Astrocyte (in vitro differentiated cells and primary cell): ENCODE measurements at regions not wholly inside any gene's neighbourhood (a gene's known extent, or its start where the extent isn't known, plus 50 kb on each side); places are given as distances from the start of the nearest gene placed in this dataset.
A peak's percentile ranks its signal among the peaks of the same experiment; 100 is the strongest.
"Not testable (repeated sequence)": the region's sequence is repeated elsewhere in the genome, so short reads cannot be mapped to it uniquely, and the experiment has no call there.

Source experiments
- DNase-seq: peaks from one replicate; pipeline ENCODE4 v3.0.0-alpha.2; 2010; ENCODE audit warnings: low read depth
- FAIRE-seq: peaks from 2 replicates; lab custom pipeline; 2011; peaks lifted over from hg19 to GRCh38; lab: Jason Lieb, UNC
- H2AFZ ChIP-seq: 2 replicates; pipeline ENCODE4 v1.6.0; 2012; ENCODE audit warnings: low read depth, low read length, inconsistent platforms
- H3K27ac ChIP-seq: 2 replicates; pipeline ENCODE4 v1.5.1; 2011; ENCODE audit warnings: low read depth, low read length, inconsistent platforms
- H3K27me3 ChIP-seq: 2 replicates; pipeline ENCODE4 v1.6.0; 2011; ENCODE audit warnings: low read length, inconsistent platforms; ENCODE audit not compliant: insufficient read depth
- H3K36me3 ChIP-seq: 2 replicates; pipeline ENCODE4 v1.5.1; 2011; ENCODE audit warnings: low read length, inconsistent platforms; ENCODE audit not compliant: insufficient read depth
- H3K4me1 ChIP-seq: 2 replicates; pipeline ENCODE4 v1.5.1; 2011; ENCODE audit warnings: low read length, inconsistent platforms; ENCODE audit not compliant: insufficient read depth
- H3K4me2 ChIP-seq: 2 replicates; pipeline ENCODE4 v1.6.0; 2012; ENCODE audit warnings: low read length, inconsistent platforms
- H3K4me3 ChIP-seq: 2 replicates; pipeline ENCODE4 v1.5.1; 2011; ENCODE audit warnings: low read depth, mild to moderate bottlenecking, low read length, inconsistent platforms; ENCODE audit not compliant: insufficient read depth
- H3K79me2 ChIP-seq: 2 replicates; pipeline ENCODE4 v1.6.0; 2012; ENCODE audit warnings: mild to moderate bottlenecking, low read length, inconsistent platforms; ENCODE audit not compliant: insufficient read depth
- H3K9ac ChIP-seq: 2 replicates; pipeline ENCODE4 v1.6.0; 2012; ENCODE audit warnings: mild to moderate bottlenecking, low read length, inconsistent platforms
- H3K9me3 ChIP-seq: 2 replicates; pipeline ENCODE4 v1.5.1; 2012; ENCODE audit warnings: low read depth, mild to moderate bottlenecking, low read length, inconsistent platforms; ENCODE audit not compliant: insufficient read depth
- H4K20me1 ChIP-seq: 2 replicates; pipeline ENCODE4 v1.6.0; 2012; ENCODE audit warnings: low read length, inconsistent platforms; ENCODE audit not compliant: insufficient read depth
- H3K27ac Mint-ChIP-seq: one replicate; pipeline ENCODE4 v1.8.0; 2021; ENCODE audit warnings: mild to moderate bottlenecking, mixed read lengths; ENCODE audit not compliant: unreplicated experiment
- H3K27me3 Mint-ChIP-seq: one replicate; pipeline ENCODE4 v1.8.0; 2021; ENCODE audit warnings: low read depth, mixed read lengths; ENCODE audit not compliant: unreplicated experiment
- H3K36me3 Mint-ChIP-seq: one replicate; pipeline ENCODE4 v1.8.0; 2021; ENCODE audit warnings: low read depth, mixed read lengths; ENCODE audit not compliant: unreplicated experiment
- H3K4me1 Mint-ChIP-seq: one replicate; pipeline ENCODE4 v1.8.0; 2021; ENCODE audit warnings: low read depth, mixed read lengths; ENCODE audit not compliant: unreplicated experiment
- H3K4me3 Mint-ChIP-seq: one replicate; pipeline ENCODE4 v1.8.0; 2021; ENCODE audit warnings: mild to moderate bottlenecking, moderate library complexity, mixed read lengths; ENCODE audit not compliant: unreplicated experiment
- H3K9me3 Mint-ChIP-seq: one replicate; pipeline ENCODE4 v1.8.0; 2021; ENCODE audit warnings: mild to moderate bottlenecking, mixed read lengths; ENCODE audit not compliant: unreplicated experiment
- CTCF ChIP-seq: IDR thresholded peaks from 2 replicates; pipeline ENCODE4 v1.5.1; 2011; ENCODE audit warnings: low read depth, mild to moderate bottlenecking, inconsistent platforms, low read length, moderate library complexity; ENCODE audit not compliant: insufficient read depth
- EZH2 ChIP-seq: IDR thresholded peaks from 2 replicates; pipeline ENCODE4 v1.6.1; 2012; ENCODE audit warnings: mild to moderate bottlenecking, low read length, inconsistent platforms; ENCODE audit not compliant: insufficient read depth

- Histone ChIP-seq H3K79me2 (no peaks in the 10 kb centered on the region), H3K4me2 (peak overlapping the region; percentile 2), H3K4me1 (no peaks in the 10 kb centered on the region), H2AFZ (no peak overlapping the region), H3K27ac (no peak overlapping the region), H3K4me3 (no peak overlapping the region), H3K9me3 (no peaks in the 10 kb centered on the region), H3K36me3 (no peaks in the 10 kb centered on the region), H4K20me1 (no peaks in the 10 kb centered on the region), H3K27me3 (no peaks in the 10 kb centered on the region), H3K9ac (no peak overlapping the region)
- Mint-ChIP-seq H3K9me3 (peaks cover 3% of the 10 kb centered on the region), H3K27me3 (no peaks in the 10 kb centered on the region), H3K4me1 (no peaks in the 10 kb centered on the region), H3K27ac (no peak overlapping the region), H3K4me3 (no peak overlapping the region), H3K36me3 (no peaks in the 10 kb centered on the region)
- FAIRE-seq (no peak), DNase-seq (no peak)
- TF ChIP-seq EZH2 (no peak), CTCF (no peak)
Measured at GRCh38 chr2:32874931-32875330, 71.8 kb upstream of the LTBP1 start.

- Mint-ChIP-seq H3K27ac (no peak overlapping the region), H3K9me3 (peaks cover 1% of the 10 kb centered on the region)
- H2AFZ ChIP-seq, result no peak overlapping the region
Measured at GRCh38 chr2:32877587-32878510, 68.9 kb upstream of the LTBP1 start.

GRCh38 chr2:32879943-32880342 lies 66.8 kb upstream of the LTBP1 start:
- not testable (repeated sequence) for H3K27me3 Mint-ChIP-seq, H3K36me3 ChIP-seq, H3K4me2 ChIP-seq, H3K9me3 Mint-ChIP-seq, H3K27me3 ChIP-seq, H2AFZ ChIP-seq, H3K4me3 ChIP-seq, H3K36me3 Mint-ChIP-seq, H3K9me3 ChIP-seq, H3K4me1 ChIP-seq, H3K9ac ChIP-seq, H3K4me1 Mint-ChIP-seq, H4K20me1 ChIP-seq, H3K4me3 Mint-ChIP-seq, H3K79me2 ChIP-seq, H3K27ac Mint-ChIP-seq, FAIRE-seq, DNase-seq, H3K27ac ChIP-seq

More at GRCh38 chr2:32877587-32878510, 68.9 kb upstream of the LTBP1 start:
- Histone ChIP-seq H3K4me2 (no peak overlapping the region), H3K27ac (no peak overlapping the region), H3K36me3 (no peaks in the 10 kb centered on the region), H4K20me1 (no peaks in the 10 kb centered on the region), H3K9ac (no peak overlapping the region), H3K9me3 (no peaks in the 10 kb centered on the region), H3K4me1 (no peaks in the 10 kb centered on the region), H3K27me3 (no peaks in the 10 kb centered on the region), H3K4me3 (no peak overlapping the region), H3K79me2 (no peaks in the 10 kb centered on the region)
- Mint-ChIP-seq H3K36me3 (no peaks in the 10 kb centered on the region), H3K4me1 (no peaks in the 10 kb centered on the region), H3K27me3 (no peaks in the 10 kb centered on the region), H3K4me3 (no peak overlapping the region)
- TF ChIP-seq EZH2, result no peak
- TF ChIP-seq CTCF, result no peak
- DNase-seq (no peak), FAIRE-seq (no peak)
